GM10248 (cell line): ENCODE measurements at regions not wholly inside any gene's neighbourhood (a gene's known extent, or its start where the extent isn't known, plus 50 kb on each side); places are given as distances from the start of the nearest gene placed in this dataset.

Experiments
- CTCF ChIA-PET: fragments of 300-600 bp; sonication (Branson Sonifier 250); formaldehyde crosslinking; extraction: SDS; loops from one replicate; lab custom pipeline; 2021; ENCODE audit warnings: antibody characterized with exemption; lab: Yijun Ruan, JAX
- POLR2A ChIA-PET: fragments of 350-650 bp; sonication (Branson Sonifier 250); formaldehyde crosslinking; extraction: SDS; loops from one replicate; lab custom pipeline; 2020; ENCODE audit warnings: antibody characterized with exemption; lab: Yijun Ruan, JAX
- DNase-seq: peaks from one replicate; pipeline ENCODE4 v3.0.0; 2012; ENCODE audit errors: extremely low spot score
- CTCF ChIP-seq: IDR thresholded peaks from 2 replicates; pipeline ENCODE4 v1.5.1; 2012; ENCODE audit warnings: mild to moderate bottlenecking, low read depth; ENCODE audit errors: extremely low read depth, missing control alignments, control extremely low read depth

GRCh38 chr1:58901008-58901407, 117.2 kb upstream of the JUN start:
- CTCF ChIA-PET, result interaction anchor here (0.7 to 3.5 kb wide), 5 partner anchors 11 to 127 kb away, joined by 3 to 27 read pairs (median 4); no protein-coding TSS in a partner anchor
- POLR2A ChIA-PET, result no interaction called here
- no peak for TF ChIP-seq CTCF
- no peak for DNase-seq

GRCh38 chr1:58902830-58903513, 119.1 kb upstream of the JUN start:
- TF ChIP-seq CTCF, result no peak
- ChIA-PET POLR2A (interaction anchor here (1.1 kb wide), 1 partner anchor 121 kb away, joined by 4 read pairs; no protein-coding TSS in a partner anchor), CTCF (interaction anchor here (0.8 to 3.5 kb wide), 9 partner anchors 9 to 796 kb away, joined by 3 to 27 read pairs (median 4); no protein-coding TSS in a partner anchor)
- no peak for DNase-seq

GRCh38 chr1:58903514-58904298, 119.9 kb upstream of the JUN start:
- peak; percentile 87 for DNase-seq
- no peak for TF ChIP-seq CTCF
- CTCF ChIA-PET, result interaction anchor here (0.8 to 2.4 kb wide), 7 partner anchors 10 to 795 kb away, joined by 3 to 15 read pairs (median 4); no protein-coding TSS in a partner anchor
- POLR2A ChIA-PET, result interaction anchor here (1.1 kb wide), 1 partner anchor 122 kb away, joined by 4 read pairs; no protein-coding TSS in a partner anchor

- no peak for DNase-seq
- CTCF ChIA-PET, result interaction anchor here (1.0 kb wide), 1 partner anchor 23 kb away, joined by 4 read pairs; no protein-coding TSS in a partner anchor
- POLR2A ChIA-PET, result no interaction called here
- no peak for TF ChIP-seq CTCF
These were observed 120.7 kb upstream of the JUN start for GRCh38 chr1:58904299-58905125.

- POLR2A ChIA-PET, result no interaction called here
- no peak for DNase-seq
- TF ChIP-seq CTCF, result no peak
- CTCF ChIA-PET, result interaction anchor here (1.0 to 4.0 kb wide), 2 partner anchors 13 to 23 kb away, joined by 4 to 16 read pairs; no protein-coding TSS in a partner anchor
These were observed 121.3 kb upstream of the JUN start for GRCh38 chr1:58905126-58905490.
